ENCODE measurements at regions not wholly inside any gene's neighbourhood (a gene's known extent, or its start where the extent isn't known, plus 50 kb on each side); places are given as distances from the start of the nearest gene placed in this dataset.

GRCh38 chr5:57955511-57955910, 472.9 kb upstream of the ACTBL2 start:
- no peaks in the 10 kb centered on the region for H3K36me3 ChIP-seq (ENCODE audit: control insufficient read depth, insufficient read depth, low read length)
- POLR2A ChIA-PET: no interaction called here
- TF ChIP-seq POLR2AphosphoS5 (IDR thresholded peaks at IDR 0.05; ENCODE audit: low read depth, low read length) (no peak), CTCF (IDR thresholded peaks at IDR 0.05) (no peak), SIN3A (IDR thresholded peaks at IDR 0.05; ENCODE audit: borderline replicate concordance, insufficient read depth, low read depth, low read length) (no peak), TCF7L2 (IDR thresholded peaks at IDR 0.05; ENCODE audit: low read depth, low read length) (no peak), REST (IDR thresholded peaks at IDR 0.05; ENCODE audit: insufficient read depth in 1 of 2, low read depth in 2 of 2, low read length in 1 of 2) (no peak)
- no peak overlapping the region for H3K27ac ChIP-seq (ENCODE audit: low read length)
- in situ Hi-C loops (cut with HindIII; ENCODE audit: low pct_unique_long_range_greater_than_20kb, low sequenced_read_pairs): no loop called here
- BruUV-seq (replicated peaks): no TSS peak
- CTCF ChIA-PET: no interaction called here
- ATAC-seq (no peak), DNase-seq (ENCODE audit: low read depth, low spot score) (no peak)
- H3K9me3 ChIP-seq (ENCODE audit: control insufficient read depth, insufficient read depth, low read depth, low read length): no peaks in the 10 kb centered on the region
- no peak overlapping the region for H3K4me3 ChIP-seq (ENCODE audit: low read depth in 2 of 2, low read length in 2 of 2)
- H3K27me3 ChIP-seq (ENCODE audit: control insufficient read depth, insufficient read depth, low read length): no peaks in the 10 kb centered on the region
- H3K4me1 ChIP-seq (ENCODE audit: control insufficient read depth, insufficient read depth, low read length): no peaks in the 10 kb centered on the region
- intact Hi-C loops (cut with micrococcal nuclease; ENCODE audit: unreplicated experiment): no loop called here

- no peaks in the 10 kb centered on the region for H3K27me3 ChIP-seq (ENCODE audit: control insufficient read depth, insufficient read depth, low read length)
- no peak overlapping the region for H3K4me3 ChIP-seq (ENCODE audit: low read depth in 2 of 2, low read length in 2 of 2)
- H3K36me3 ChIP-seq (ENCODE audit: control insufficient read depth, insufficient read depth, low read length): no peaks in the 10 kb centered on the region
- in situ Hi-C loops (cut with HindIII; ENCODE audit: low pct_unique_long_range_greater_than_20kb, low sequenced_read_pairs) (no loop called here), intact Hi-C loops (cut with micrococcal nuclease; ENCODE audit: unreplicated experiment) (no loop called here)
- BruUV-seq (replicated peaks): no TSS peak
- DNase-seq (ENCODE audit: low read depth, low spot score) (no peak), ATAC-seq (no peak)
- ChIA-PET CTCF (interaction anchor here (0.6 kb wide), 1 partner anchor 614 kb away, joined by 4 read pairs; no protein-coding TSS in a partner anchor), POLR2A (no interaction called here)
- no peak overlapping the region for H3K27ac ChIP-seq (ENCODE audit: low read length)
- no peaks in the 10 kb centered on the region for H3K9me3 ChIP-seq (ENCODE audit: control insufficient read depth, insufficient read depth, low read depth, low read length)
- no peak for TF ChIP-seq CTCF (IDR thresholded peaks at IDR 0.05)
- no peak for TF ChIP-seq REST (IDR thresholded peaks at IDR 0.05; ENCODE audit: insufficient read depth in 1 of 2, low read depth in 2 of 2, low read length in 1 of 2)
- no peak for TF ChIP-seq TCF7L2 (IDR thresholded peaks at IDR 0.05; ENCODE audit: low read depth, low read length)
- TF ChIP-seq POLR2AphosphoS5 (IDR thresholded peaks at IDR 0.05; ENCODE audit: low read depth, low read length): no peak
- TF ChIP-seq SIN3A (IDR thresholded peaks at IDR 0.05; ENCODE audit: borderline replicate concordance, insufficient read depth, low read depth, low read length): no peak
- H3K4me1 ChIP-seq (ENCODE audit: control insufficient read depth, insufficient read depth, low read length): no peaks in the 10 kb centered on the region
Observed at GRCh38 chr5:57953792-57954191, 471.2 kb upstream of the ACTBL2 start.

Measured in Panc1 (cell line).